SU-DHL-6 (cell line): ENCODE measurements at regions not wholly inside any gene's neighbourhood (a gene's known extent, or its start where the extent isn't known, plus 50 kb on each side); places are given as distances from the start of the nearest gene placed in this dataset.

Experiments
- H2AFZ ChIP-seq: fragments of 200-600 bp; sonication (generic); 2 replicates; pipeline ENCODE4 v1.6.1; 2014; ENCODE audit warnings: low read depth, mild to moderate bottlenecking, moderate library complexity, mixed read lengths, antibody characterized with exemption, low read length; ENCODE audit not compliant: severe bottlenecking
- H3F3A ChIP-seq: fragments of 200-600 bp; shearing (Covaris generic); 2 replicates; pipeline ENCODE4 v1.6.0; 2016; ENCODE audit warnings: antibody characterized with exemption, mild to moderate bottlenecking; ENCODE audit not compliant: insufficient read depth
- H3K27ac ChIP-seq: fragments of 200-600 bp; sonication (generic); 2 replicates; pipeline ENCODE4 v1.5.1; 2016; ENCODE audit warnings: low read depth, mild to moderate bottlenecking, low read length, moderate library complexity, mixed read lengths
- H3K27me3 ChIP-seq: fragments of 200-600 bp; sonication (generic), shearing (Covaris generic); 2 replicates; pipeline ENCODE4 v1.6.0; 2014; ENCODE audit warnings: mild to moderate bottlenecking, low read length
- H3K36me3 ChIP-seq: fragments of 200-600 bp; sonication (generic); 2 replicates; pipeline ENCODE4 v1.6.1; 2014; ENCODE audit warnings: mild to moderate bottlenecking, low read length, mixed read lengths
- H3K4me2 ChIP-seq: fragments of 300-600, 200-600 bp; shearing (Covaris generic), sonication (generic); 2 replicates; pipeline ENCODE4 v1.6.0; 2014; ENCODE audit warnings: low read length, low read depth, mild to moderate bottlenecking; ENCODE audit not compliant: poor library complexity, severe bottlenecking
- H3K4me3 ChIP-seq: fragments of 200-600 bp; sonication (generic); 2 replicates; pipeline ENCODE4 v1.5.1; 2014; ENCODE audit warnings: antibody characterized with exemption, low read length, mild to moderate bottlenecking, mixed read lengths; ENCODE audit not compliant: insufficient read depth, poor library complexity, severe bottlenecking
- H3K79me2 ChIP-seq: fragments of 200-600 bp; sonication (generic); 2 replicates; pipeline ENCODE4 v1.6.1; 2014; ENCODE audit warnings: mild to moderate bottlenecking, low read length, moderate library complexity; ENCODE audit not compliant: insufficient read depth
- H3K9ac ChIP-seq: fragments of 200-600 bp; sonication (generic); 2 replicates; pipeline ENCODE4 v1.7.0; 2014; ENCODE audit warnings: mild to moderate bottlenecking, low read length
- H3K9me2 ChIP-seq: fragments of 200-600 bp; sonication (generic); replicated peaks from 2 replicates; pipeline ENCODE4 v1.6.1; 2014; ENCODE audit warnings: low read length; ENCODE audit not compliant: insufficient read depth
- H3K9me3 ChIP-seq: fragments of 200-600 bp; sonication (generic); 2 replicates; pipeline ENCODE4 v1.6.1; 2014; ENCODE audit warnings: low read length, mixed read lengths; ENCODE audit not compliant: insufficient read depth
- H4K20me1 ChIP-seq: fragments of 200-600 bp; sonication (generic); 2 replicates; pipeline ENCODE4 v1.6.1; 2014; ENCODE audit warnings: low read depth, mild to moderate bottlenecking, antibody characterized with exemption, low read length, moderate library complexity, mixed read lengths
- CTCF ChIP-seq: fragments of 200-600 bp; sonication (generic); IDR thresholded peaks from one replicate; pipeline ENCODE4 v1.5.1; 2017; ENCODE audit warnings: antibody characterized with exemption, mild to moderate bottlenecking, low read length, moderate library complexity; ENCODE audit not compliant: insufficient read depth, poor library complexity, severe bottlenecking
- EZH2phosphoT487 ChIP-seq: fragments of 200-600 bp; sonication (generic), shearing (Covaris generic); conservative IDR thresholded peaks from 2 replicates; pipeline ENCODE4 v1.6.1; 2018; ENCODE audit warnings: mild to moderate bottlenecking, antibody characterized with exemption, low read length, moderate library complexity, mixed read lengths

DNA sequence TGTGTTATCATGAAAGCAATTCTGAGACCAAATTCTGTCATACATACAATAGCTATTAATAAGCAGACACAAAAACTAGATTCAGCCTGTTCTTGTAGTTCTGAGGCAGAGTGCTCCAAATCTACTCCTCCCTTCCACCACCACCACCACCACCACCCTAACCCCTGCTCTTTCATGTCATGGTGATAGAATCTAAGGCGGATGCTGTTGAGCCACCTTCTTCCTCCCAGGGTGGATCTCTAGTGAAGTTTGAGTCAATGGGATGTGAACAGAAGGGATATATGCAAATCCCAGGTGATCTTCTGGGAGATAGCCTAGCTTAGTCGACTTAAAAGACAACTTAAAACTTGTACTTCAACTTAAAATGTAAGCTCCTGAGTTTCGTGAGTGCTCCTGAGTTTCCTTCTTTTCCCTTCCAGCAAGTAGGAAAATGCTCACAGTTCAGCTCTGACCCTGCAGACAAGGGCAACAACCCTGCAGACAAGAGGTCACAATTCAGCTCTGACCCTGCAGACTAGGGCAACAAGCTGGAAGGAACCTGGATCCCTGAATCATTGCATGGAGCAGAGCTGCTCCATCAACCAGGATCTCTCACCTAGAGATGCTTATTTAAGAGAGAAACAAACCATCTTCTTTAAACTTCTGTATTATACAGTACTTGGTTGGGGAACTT, 204.1 kb downstream of the TTC8 start:
- Histone ChIP-seq H3K27me3 (no peaks in the 10 kb centered on the region; the same call in 1 of the 2 replicates), H3K9me3 (no peaks in the 10 kb centered on the region), H3K9ac (no peak overlapping the region), H4K20me1 (no peaks in the 10 kb centered on the region), H3F3A (no peaks in the 10 kb centered on the region), H3K79me2 (no peaks in the 10 kb centered on the region), H3K27ac (no peak overlapping the region), H3K9me2 (no peaks in the 10 kb centered on the region), H2AFZ (no peak overlapping the region), H3K4me3 (no peak overlapping the region), H3K4me2 (no peak overlapping the region), H3K36me3 (no peaks in the 10 kb centered on the region)
- TF ChIP-seq EZH2phosphoT487 (no peak), CTCF (no peak)

GRCh38 chr14:89029961-89030694, 205.7 kb downstream of the TTC8 start:
- Histone ChIP-seq H3K79me2 (no peaks in the 10 kb centered on the region), H3F3A (no peaks in the 10 kb centered on the region), H3K9me2 (no peaks in the 10 kb centered on the region), H3K27ac (no peak overlapping the region), H3K4me2 (no peak overlapping the region), H2AFZ (no peak overlapping the region), H3K9me3 (no peaks in the 10 kb centered on the region), H4K20me1 (no peaks in the 10 kb centered on the region), H3K36me3 (no peaks in the 10 kb centered on the region), H3K9ac (no peak overlapping the region), H3K27me3 (no peaks in the 10 kb centered on the region; the same call in 1 of the 2 replicates), H3K4me3 (no peak overlapping the region)
- TF ChIP-seq CTCF (no peak), EZH2phosphoT487 (no peak)

DNA sequence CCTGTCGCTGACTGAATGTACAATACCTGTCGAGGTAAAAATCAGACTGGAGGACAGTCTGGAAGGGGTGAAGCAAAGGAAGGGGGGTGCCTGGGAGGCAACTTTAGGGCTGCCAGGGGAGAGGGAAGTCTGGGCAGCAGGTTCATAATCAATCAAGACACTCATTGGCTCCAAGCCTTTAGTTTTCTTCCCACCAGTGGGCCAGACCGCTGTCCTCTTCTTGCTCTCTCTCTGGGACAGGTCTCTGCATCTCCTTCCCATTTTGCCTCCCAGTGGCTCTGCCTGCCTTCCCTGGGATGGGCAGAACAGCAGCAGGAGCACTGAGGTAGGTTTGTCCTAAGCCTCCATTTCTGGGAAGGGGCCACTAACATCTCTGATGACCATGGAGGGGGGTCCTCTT, 206.5 kb downstream of the TTC8 start:
- H3K9ac ChIP-seq: no peak overlapping the region
- H3K9me3 ChIP-seq: no peaks in the 10 kb centered on the region
- no peak overlapping the region for H3K4me3 ChIP-seq
- H3F3A ChIP-seq: no peaks in the 10 kb centered on the region
- H3K36me3 ChIP-seq: no peaks in the 10 kb centered on the region
- H2AFZ ChIP-seq: no peak overlapping the region
- H3K27ac ChIP-seq: no peak overlapping the region
- no peak overlapping the region for H3K4me2 ChIP-seq
- no peaks in the 10 kb centered on the region for H4K20me1 ChIP-seq
- no peaks in the 10 kb centered on the region for H3K9me2 ChIP-seq
- H3K79me2 ChIP-seq: no peaks in the 10 kb centered on the region
- no peaks in the 10 kb centered on the region; the same call in 1 of the 2 replicates for H3K27me3 ChIP-seq
- no peak for TF ChIP-seq EZH2phosphoT487
- no peak for TF ChIP-seq CTCF
